Endothelial cell of umbilical vein (primary cell): ENCODE measurements at regions not wholly inside any gene's neighbourhood (a gene's known extent, or its start where the extent isn't known, plus 50 kb on each side); places are given as distances from the start of the nearest gene placed in this dataset.

ENCODE experiments used
- BruUV-seq: library from RNA; stranded (reverse); fragments of 400-500 nt; replicated peaks from 2 replicates; lab custom pipeline; 2021; lab: Mats Ljungman, UMichigan
- CTCF ChIA-PET: fragments of 300-600, 350-600 bp; sonication (Branson Sonifier 250); formaldehyde crosslinking; loops from one replicate; lab custom pipeline; 2021; ENCODE audit warnings: antibody characterized with exemption, inconsistent platforms; lab: Charles Lee
- POLR2A ChIA-PET: fragments of 300-600, 350-600 bp; sonication (Branson Sonifier 250); formaldehyde crosslinking; loops from one replicate; lab custom pipeline; 2021; ENCODE audit warnings: antibody characterized with exemption, inconsistent platforms; lab: Charles Lee
- DNase-seq: peaks from one replicate; pipeline ENCODE4 v3.0.0-alpha.2; 2011; ENCODE audit warnings: low read depth, low spot score
- FAIRE-seq: peaks from 2 replicates; lab custom pipeline; 2011; peaks lifted over from hg19 to GRCh38; lab: Jason Lieb, UNC
- H2AFZ ChIP-seq: 2 replicates; pipeline ENCODE4 v1.6.0; 2012; ENCODE audit warnings: low read depth, low read length, control low read depth, inconsistent platforms
- H3K27ac ChIP-seq: 2 replicates; pipeline ENCODE4 v1.5.1; 2011; ENCODE audit warnings: low read depth, mild to moderate bottlenecking, control low read depth, low read length, moderate library complexity; ENCODE audit not compliant: insufficient read depth
- H3K27me3 ChIP-seq, 2 experiments: 2 replicates each; pipeline versions ENCODE4 v1.6.0 to v1.6.1; 2011; ENCODE audit warnings: low read length in 2 of 2, mixed read lengths in 1 of 2; ENCODE audit not compliant: control insufficient read depth in 2 of 2, insufficient read depth in 2 of 2
- H3K36me3 ChIP-seq, 2 experiments: 2 replicates in 1 of 2; 3 replicates in 1 of 2; pipeline ENCODE4 v1.5.1; 2011; ENCODE audit warnings: low read length in 2 of 2, mild to moderate bottlenecking in 1 of 2, moderate library complexity in 1 of 2; ENCODE audit not compliant: control insufficient read depth in 2 of 2, insufficient read depth in 2 of 2; ENCODE audit errors: extremely low read depth in 1 of 2
- H3K4me1 ChIP-seq: 3 replicates; pipeline ENCODE4 v1.5.1; 2011; ENCODE audit warnings: mild to moderate bottlenecking, low read length; ENCODE audit not compliant: control insufficient read depth, insufficient read depth; ENCODE audit errors: extremely low read depth
- H3K4me2 ChIP-seq: 2 replicates; pipeline ENCODE4 v1.6.1; 2011; ENCODE audit warnings: low read length, control low read depth, mixed read lengths; ENCODE audit not compliant: insufficient read depth
- H3K4me3 ChIP-seq, 3 experiments: fragments of 200-600 bp in 1 of 3; sonication (generic), shearing (Covaris generic) in 1 of 3; replicated peaks in 1 of 3; 2 replicates each; pipeline ENCODE4 v1.5.1; 2011 to 2016; ENCODE audit warnings: control low read depth in 3 of 3, low read length in 3 of 3, mild to moderate bottlenecking in 2 of 3, inconsistent platforms in 1 of 3, low read depth in 1 of 3, moderate library complexity in 1 of 3; ENCODE audit not compliant: insufficient read depth in 1 of 3
- H3K79me2 ChIP-seq: 2 replicates; pipeline ENCODE4 v1.6.0; 2012; ENCODE audit warnings: low read length, inconsistent platforms; ENCODE audit not compliant: control insufficient read depth, insufficient read depth
- H3K9ac ChIP-seq: replicated peaks from 2 replicates; pipeline ENCODE3; 2011; ENCODE audit warnings: low read length, control low read depth; ENCODE audit not compliant: insufficient read depth; ENCODE audit errors: extremely low read depth
- H3K9me1 ChIP-seq: replicated peaks from 3 replicates; pipeline ENCODE4 v1.6.0; 2011; ENCODE audit warnings: mild to moderate bottlenecking, low read length; ENCODE audit not compliant: control insufficient read depth, insufficient read depth; ENCODE audit errors: extremely low read depth
- H3K9me3 ChIP-seq: replicated peaks from 2 replicates; pipeline ENCODE4 v1.5.1; 2012; ENCODE audit warnings: low read length, inconsistent platforms; ENCODE audit not compliant: control insufficient read depth, insufficient read depth
- H4K20me1 ChIP-seq: replicated peaks from 2 replicates; pipeline ENCODE3; 2011; ENCODE audit warnings: mild to moderate bottlenecking, low read length; ENCODE audit not compliant: control insufficient read depth, insufficient read depth; ENCODE audit errors: extremely low read depth
- CTCF ChIP-seq, 2 donors: IDR thresholded peaks; 1 replicate in 1 of 2; 2 replicates in 1 of 2; pipeline ENCODE4 v1.5.1; 2011; ENCODE audit warnings: low read length in 2 of 2, mild to moderate bottlenecking in 2 of 2, moderate library complexity in 2 of 2, control low read depth in 1 of 2, inconsistent platforms in 1 of 2, low read depth in 1 of 2; ENCODE audit not compliant: insufficient read depth in 1 of 2; ENCODE audit errors: extremely low read depth in 1 of 2
- EZH2 ChIP-seq: IDR thresholded peaks from 2 replicates; pipeline ENCODE4 v1.6.1; 2012; ENCODE audit warnings: borderline replicate concordance, low read depth, mild to moderate bottlenecking, moderate library complexity, low read length, inconsistent platforms; ENCODE audit not compliant: severe bottlenecking
- FOS ChIP-seq: IDR thresholded peaks from 2 replicates; pipeline ENCODE4 v1.6.1; 2011; ENCODE audit warnings: mild to moderate bottlenecking, low read length, moderate library complexity, borderline replicate concordance; ENCODE audit not compliant: insufficient read depth
- GATA2 ChIP-seq: IDR thresholded peaks from 2 replicates; pipeline ENCODE4 v1.7.0; 2011; ENCODE audit warnings: low read depth, mild to moderate bottlenecking, moderate library complexity, mixed read lengths, low read length; ENCODE audit not compliant: insufficient read length, insufficient read depth
- JUN ChIP-seq: IDR thresholded peaks from 2 replicates; pipeline ENCODE4 v1.6.1; 2011; ENCODE audit warnings: borderline replicate concordance, low read depth; ENCODE audit not compliant: insufficient read length, insufficient read depth
- MAX ChIP-seq: IDR thresholded peaks from 2 replicates; pipeline ENCODE4 v1.6.1; 2011; ENCODE audit not compliant: insufficient read depth, insufficient read length
- MYC ChIP-seq: IDR thresholded peaks from one replicate; pipeline ENCODE4 v1.6.1; 2011; ENCODE audit warnings: mild to moderate bottlenecking, low read depth, low read length
- POLR2A ChIP-seq: IDR thresholded peaks from 2 replicates; pipeline ENCODE4 v1.6.1; 2012; ENCODE audit warnings: low read depth, mild to moderate bottlenecking, control low read depth, low read length
- POLR2AphosphoS5 ChIP-seq: IDR thresholded peaks from 2 replicates; pipeline ENCODE4 v1.6.1; 2012; ENCODE audit warnings: low read depth, mild to moderate bottlenecking, control low read depth, low read length, moderate library complexity; ENCODE audit not compliant: insufficient read depth
- dilution Hi-C: fragments of 300-500 bp; cut with MboI; formaldehyde crosslinking; loops from one replicate; pipeline ENCODE4 v1.15.0; 2019; ENCODE audit warnings: low sequenced_read_pairs; ENCODE audit not compliant: extremely low pct_ligation_motif_present
- intact Hi-C: fragments of 100-400 bp; cut with micrococcal nuclease; formaldehyde crosslinking; loops from one replicate; pipeline ENCODE4 v1.10.0; 2022

GRCh38 chr4:181659202-181659601 is 584.0 kb upstream of the TENM3 start:
- H2AFZ ChIP-seq: no peak overlapping the region
- no peaks in the 10 kb centered on the region for H4K20me1 ChIP-seq
- dilution Hi-C loops: no loop called here
- no peaks in the 10 kb centered on the region for H3K4me1 ChIP-seq
- no peaks in the 10 kb centered on the region for H3K27me3 ChIP-seq
- no peak overlapping the region for H3K27ac ChIP-seq
- H3K4me3 ChIP-seq: no peak overlapping the region
- intact Hi-C loops: no loop called here
- DNase-seq: no peak
- no peak overlapping the region for H3K4me2 ChIP-seq
- POLR2A ChIA-PET: no interaction called here
- BruUV-seq: no TSS peak
- FAIRE-seq: no peak
- TF ChIP-seq JUN (no peak), FOS (no peak), GATA2 (no peak), CTCF (IDR thresholded peaks at IDR 0.05; ENCODE audit: extremely low read depth in 1 of 2, insufficient read depth in 1 of 2, low read depth in 1 of 2, low read length in 2 of 2) (no peak), POLR2A (no peak)
- no peak overlapping the region for H3K9ac ChIP-seq
- no peaks in the 10 kb centered on the region for H3K79me2 ChIP-seq
- no peaks in the 10 kb centered on the region for H3K9me1 ChIP-seq
- CTCF ChIA-PET: no interaction called here
- no peaks in the 10 kb centered on the region for H3K36me3 ChIP-seq
- peaks cover 2% of the 10 kb centered on the region for H3K9me3 ChIP-seq

- no peak for FAIRE-seq
- no peak overlapping the region for H2AFZ ChIP-seq
- DNase-seq: no peak
- intact Hi-C loops (no loop called here), dilution Hi-C loops (no loop called here)
- H3K4me3 ChIP-seq: no peak overlapping the region
- peaks cover 2% of the 10 kb centered on the region for H3K9me3 ChIP-seq
- ChIA-PET CTCF (no interaction called here), POLR2A (no interaction called here)
- no peaks in the 10 kb centered on the region for H3K4me1 ChIP-seq
- no peaks in the 10 kb centered on the region for H3K27me3 ChIP-seq
- H3K27ac ChIP-seq: no peak overlapping the region
- no peaks in the 10 kb centered on the region for H4K20me1 ChIP-seq
- no peak for TF ChIP-seq GATA2
- no peak for TF ChIP-seq CTCF (IDR thresholded peaks at IDR 0.05; ENCODE audit: extremely low read depth in 1 of 2, insufficient read depth in 1 of 2, low read depth in 1 of 2, low read length in 2 of 2)
- TF ChIP-seq POLR2AphosphoS5: no peak
- TF ChIP-seq MAX: no peak
- no peak for TF ChIP-seq JUN
- TF ChIP-seq MYC: no peak
- no peak for TF ChIP-seq POLR2A
- no peak for TF ChIP-seq EZH2
- no peak for TF ChIP-seq FOS
- no peak overlapping the region for H3K9ac ChIP-seq
- no TSS peak for BruUV-seq
- no peak overlapping the region for H3K4me2 ChIP-seq
- no peaks in the 10 kb centered on the region for H3K36me3 ChIP-seq
- no peaks in the 10 kb centered on the region for H3K9me1 ChIP-seq
- H3K79me2 ChIP-seq: no peaks in the 10 kb centered on the region
Measured at GRCh38 chr4:181659876-181660275, 583.3 kb upstream of the TENM3 start.
